ENCODE measurements at regions not wholly inside any gene's neighbourhood (a gene's known extent, or its start where the extent isn't known, plus 50 kb on each side); places are given as distances from the start of the nearest gene placed in this dataset.

DNA sequence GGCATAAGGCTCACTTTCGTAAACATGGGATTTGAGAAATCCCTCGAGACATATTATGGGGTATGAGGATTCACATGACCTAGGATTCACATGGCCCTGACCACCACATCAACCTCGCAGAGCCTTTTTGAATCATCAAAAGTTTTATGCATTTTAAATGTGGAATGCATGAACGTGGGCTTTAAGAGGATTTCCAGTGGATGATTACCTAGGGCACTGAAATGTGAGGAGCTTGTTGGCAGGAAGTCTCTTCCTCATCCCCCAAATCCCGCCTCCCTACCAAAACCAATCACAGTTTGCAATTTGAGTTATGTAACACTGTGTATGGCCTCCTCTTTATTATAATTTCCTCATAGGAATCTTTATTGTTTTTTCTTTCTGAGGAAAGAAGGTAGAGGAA lies 659.6 kb upstream of the TBX3 start:
- TF ChIP-seq, protein P1, sequence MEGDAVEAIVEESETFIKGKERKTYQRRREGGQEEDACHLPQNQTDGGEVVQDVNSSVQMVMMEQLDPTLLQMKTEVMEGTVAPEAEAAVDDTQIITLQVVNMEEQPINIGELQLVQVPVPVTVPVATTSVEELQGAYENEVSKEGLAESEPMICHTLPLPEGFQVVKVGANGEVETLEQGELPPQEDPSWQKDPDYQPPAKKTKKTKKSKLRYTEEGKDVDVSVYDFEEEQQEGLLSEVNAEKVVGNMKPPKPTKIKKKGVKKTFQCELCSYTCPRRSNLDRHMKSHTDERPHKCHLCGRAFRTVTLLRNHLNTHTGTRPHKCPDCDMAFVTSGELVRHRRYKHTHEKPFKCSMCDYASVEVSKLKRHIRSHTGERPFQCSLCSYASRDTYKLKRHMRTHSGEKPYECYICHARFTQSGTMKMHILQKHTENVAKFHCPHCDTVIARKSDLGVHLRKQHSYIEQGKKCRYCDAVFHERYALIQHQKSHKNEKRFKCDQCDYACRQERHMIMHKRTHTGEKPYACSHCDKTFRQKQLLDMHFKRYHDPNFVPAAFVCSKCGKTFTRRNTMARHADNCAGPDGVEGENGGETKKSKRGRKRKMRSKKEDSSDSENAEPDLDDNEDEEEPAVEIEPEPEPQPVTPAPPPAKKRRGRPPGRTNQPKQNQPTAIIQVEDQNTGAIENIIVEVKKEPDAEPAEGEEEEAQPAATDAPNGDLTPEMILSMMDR (IDR thresholded peaks at IDR 0.05): no peak
- TF ChIP-seq POLR2A (IDR thresholded peaks at IDR 0.05): no peak

Data from lower leg skin (tissue), 3 donors.